GM12878 (cell line): ENCODE measurements at regions not wholly inside any gene's neighbourhood (a gene's known extent, or its start where the extent isn't known, plus 50 kb on each side); places are given as distances from the start of the nearest gene placed in this dataset.
"Not testable (repeated sequence)": the region's sequence is repeated elsewhere in the genome, so short reads cannot be mapped to it uniquely, and the experiment has no call there.

Experiments used
- ATAC-seq: fragments of 200-7000 bp; cut with Tn5 transposase; 3 replicates; pipeline ENCODE4 v1.9.1; 2020; ENCODE audit warnings: mild to moderate bottlenecking, moderate library complexity
- BruUV-seq: library from RNA; stranded (reverse); fragments of 400-500 nt; replicated peaks from 2 replicates; lab custom pipeline; 2021; lab: Mats Ljungman, UMichigan
- CTCF ChIA-PET: fragments of 300-600 bp; sonication (Branson Sonifier 250); formaldehyde crosslinking; extraction: SDS; loops from one replicate; lab custom pipeline; 2021; ENCODE audit warnings: inconsistent platforms; lab: Yijun Ruan, JAX
- POLR2A ChIA-PET: fragments of 350-600 bp; formaldehyde crosslinking; extraction: SDS; loops from one replicate; lab custom pipeline; 2021; ENCODE audit warnings: inconsistent platforms; lab: Charles Lee
- RAD21 ChIA-PET: fragments of 300-600 bp; sonication (Branson Sonifier 250); formaldehyde crosslinking; loops from one replicate; lab custom pipeline; 2023; ENCODE audit warnings: antibody characterized with exemption; ENCODE audit not compliant: unreplicated experiment; lab: Charles Lee
- SMC1A ChIA-PET: fragments of 300-600 bp; sonication (Branson Sonifier 250); formaldehyde crosslinking; loops from one replicate; lab custom pipeline; 2023; ENCODE audit not compliant: unreplicated experiment, uncharacterized antibody; lab: Charles Lee
- DNase-seq: peaks from one replicate; pipeline ENCODE4 v3.0.0-alpha.2; 2011; ENCODE audit warnings: low read depth, low spot score
- FAIRE-seq: peaks from 3 replicates; lab custom pipeline; 2011; peaks lifted over from hg19 to GRCh38; lab: Jason Lieb, UNC
- H2AFZ ChIP-seq: 2 replicates; pipeline ENCODE4 v1.6.0; 2011; ENCODE audit warnings: low read depth, low read length, control low read depth; ENCODE audit not compliant: control insufficient read depth
- H3K27ac ChIP-seq: 2 replicates; pipeline ENCODE4 v1.5.1; 2011; ENCODE audit warnings: control low read depth; ENCODE audit not compliant: control insufficient read depth, insufficient read depth
- H3K27me3 ChIP-seq, 2 experiments: replicated peaks in 1 of 2; 2 replicates each; pipeline versions ENCODE4 v1.6.0 to v1.6.1; 2011; ENCODE audit warnings: low read length in 1 of 2; ENCODE audit not compliant: control insufficient read depth in 2 of 2, insufficient read depth in 2 of 2
- H3K36me3 ChIP-seq, 2 experiments: 2 replicates each; pipeline ENCODE4 v1.5.1; 2011; ENCODE audit warnings: low read length in 1 of 2; ENCODE audit not compliant: control insufficient read depth in 2 of 2, insufficient read depth in 2 of 2
- H3K4me1 ChIP-seq: 2 replicates; pipeline ENCODE4 v1.6.1; 2011; ENCODE audit warnings: mild to moderate bottlenecking, low read length, moderate library complexity, mixed read lengths; ENCODE audit not compliant: control insufficient read depth, insufficient read depth
- H3K4me2 ChIP-seq: 2 replicates; pipeline ENCODE4 v1.6.0; 2011; ENCODE audit warnings: control low read depth; ENCODE audit not compliant: control insufficient read depth, insufficient read depth
- H3K4me3 ChIP-seq: fragments of 200-600 bp; sonication (generic); 2 replicates; pipeline ENCODE4 v1.5.1; 2016
- H3K79me2 ChIP-seq: 2 replicates; pipeline ENCODE4 v1.6.0; 2011; ENCODE audit warnings: low read length; ENCODE audit not compliant: control insufficient read depth, insufficient read depth
- H3K9ac ChIP-seq: 2 replicates; pipeline ENCODE4 v1.8.0; 2011; ENCODE audit warnings: low read length, control low read depth, mixed read lengths; ENCODE audit not compliant: control insufficient read depth, insufficient read depth
- H3K9me3 ChIP-seq: replicated peaks from 3 replicates; pipeline ENCODE4 v1.5.1; 2011; ENCODE audit warnings: mild to moderate bottlenecking, low read length; ENCODE audit not compliant: control insufficient read depth, insufficient read depth
- H4K20me1 ChIP-seq: 2 replicates; pipeline ENCODE4 v1.6.0; 2011; ENCODE audit not compliant: control insufficient read depth, insufficient read depth
- FOXK2 ChIP-seq: fragments of 450-650 bp; IDR thresholded peaks from 2 replicates; pipeline ENCODE4 v1.6.1; 2017; ENCODE audit warnings: mild to moderate bottlenecking, moderate library complexity
- HDAC2 ChIP-seq: fragments of 200-600 bp; sonication (generic); IDR thresholded peaks from 2 replicates; pipeline ENCODE4 v1.6.1; 2017
- NFYB ChIP-seq: IDR thresholded peaks from 2 replicates; pipeline ENCODE4 v1.6.1; 2011; ENCODE audit warnings: low read depth, mild to moderate bottlenecking, low read length, improper control_type of control experiment, moderate library complexity; ENCODE audit not compliant: insufficient read depth
- RB1 ChIP-seq: fragments of 450-650 bp; formaldehyde crosslinking; IDR thresholded peaks from 2 replicates; pipeline ENCODE4 v1.6.1; 2017; ENCODE audit warnings: mild to moderate bottlenecking, borderline replicate concordance
- RBBP5 ChIP-seq: fragments of 200-600 bp; sonication (generic); conservative IDR thresholded peaks from 2 replicates; pipeline ENCODE4 v1.6.1; 2016
- SMAD1 ChIP-seq: fragments of 450-650 bp; IDR thresholded peaks from 2 replicates; pipeline ENCODE4 v1.6.1; 2018; ENCODE audit warnings: mild to moderate bottlenecking, low read depth; ENCODE audit not compliant: partially characterized antibody
- SREBF1 ChIP-seq: IDR thresholded peaks from 2 replicates; pipeline ENCODE4 v1.6.1; 2012; ENCODE audit warnings: mild to moderate bottlenecking, low read length
- WGBS: methylation state at CpG from one replicate; pipeline ENCODE4 v1.1.6; 2016; ENCODE audit warnings: low lambda C conversion rate; ENCODE audit not compliant: insufficient replicate concordance, insufficient coverage; ENCODE audit errors: missing lambda C conversion rate; 5-methylcytosine and 5-hydroxymethylcytosine counted together
- in situ Hi-C: fragments of 300-500 bp; cut with MboI; formaldehyde crosslinking; loops from 9 replicates; pipeline ENCODE4 v1.14.3; 2018; ENCODE audit warnings: mixed read lengths
- intact Hi-C: fragments of 100-400 bp; cut with micrococcal nuclease; formaldehyde crosslinking; loops from one replicate; pipeline ENCODE4 v1.14.2; 2022; ENCODE audit not compliant: unreplicated experiment
- TF ChIP-seq, protein P1 (sequence below): fragments of 450-650 bp; formaldehyde crosslinking; IDR thresholded peaks from 2 replicates; pipeline ENCODE4 v1.5.0; 2022; ENCODE audit warnings: mild to moderate bottlenecking, missing genetic modification characterization
- TF ChIP-seq, protein P2 (sequence below): IDR thresholded peaks from 2 replicates; pipeline ENCODE4 v1.6.1; 2011; ENCODE audit warnings: mild to moderate bottlenecking, low read depth, low read length, moderate library complexity; ENCODE audit not compliant: insufficient replicate concordance

DNA sequence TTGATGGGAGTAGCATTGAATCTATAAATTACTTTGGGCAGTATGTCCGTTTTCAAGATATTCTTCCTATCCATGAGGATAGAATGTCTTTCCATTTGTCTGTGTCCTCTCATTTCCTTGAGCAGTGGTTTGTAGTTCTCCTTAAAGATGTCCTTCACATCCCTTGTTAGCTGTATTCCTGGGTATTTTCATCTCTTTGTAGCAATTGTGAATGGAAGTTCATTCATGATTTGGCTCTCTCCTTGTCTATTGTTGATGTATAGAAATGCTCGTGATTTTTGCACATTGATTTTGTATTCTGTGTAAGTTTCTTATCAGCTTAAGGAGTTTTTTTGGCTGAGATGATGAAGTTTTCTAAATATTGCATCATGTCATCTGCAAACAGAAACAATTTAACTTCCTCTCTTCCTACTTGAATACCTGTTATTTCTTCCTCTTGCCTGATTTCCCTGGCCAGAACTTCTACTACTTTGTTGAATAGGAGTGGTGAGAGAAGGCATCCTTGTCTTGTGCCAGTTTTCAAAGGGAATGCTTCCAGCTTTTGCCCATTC, 741.0 kb downstream of the TMTC2 start:
- H3K4me2 ChIP-seq, H3K36me3 ChIP-seq, H3K9ac ChIP-seq, H3K27me3 ChIP-seq, POLR2A ChIA-PET, FAIRE-seq, H3K9me3 ChIP-seq, H3K4me3 ChIP-seq, H3K79me2 ChIP-seq, H3K27ac ChIP-seq, RAD21 ChIA-PET, DNase-seq, BruUV-seq, H2AFZ ChIP-seq, H4K20me1 ChIP-seq, in situ Hi-C loops, H3K4me1 ChIP-seq, intact Hi-C loops, ATAC-seq, CTCF ChIA-PET: not testable (repeated sequence)
- SMC1A ChIA-PET, result interaction anchor here (0.6 kb wide), 1 partner anchor 225 kb away, joined by 3 read pairs; no protein-coding TSS in a partner anchor
- WGBS, result 27% methylated on average over 2 of the region's 2 CpGs

DNA sequence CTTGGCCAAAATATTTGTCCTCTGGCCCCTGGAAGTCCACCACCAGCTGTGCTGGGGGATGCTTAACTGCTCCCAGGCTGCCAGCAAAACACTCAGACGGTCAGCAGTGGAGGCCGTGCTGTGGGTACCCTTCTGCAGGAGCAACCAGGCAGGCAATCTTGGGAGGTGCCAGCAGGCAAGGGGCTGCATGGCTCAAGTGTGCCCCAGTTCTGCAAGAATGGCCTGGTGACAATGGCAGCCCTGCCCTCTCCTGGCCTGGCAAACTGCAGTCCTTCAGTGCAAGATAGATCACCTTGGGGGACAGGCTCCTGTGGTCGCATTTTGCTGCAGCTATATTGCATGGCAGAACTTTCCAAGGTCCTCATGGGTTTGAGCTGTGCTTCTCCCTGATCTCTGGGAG, 728.3 kb downstream of the TMTC2 start:
- POLR2A ChIA-PET, result no interaction called here
- FAIRE-seq, result no peak
- intact Hi-C loops, result no loop called here
- no peak for TF ChIP-seq FOXK2
- TF ChIP-seq RBBP5, result no peak
- no peak for TF ChIP-seq SMAD1
- TF ChIP-seq RB1, result no peak
- no peak for TF ChIP-seq SREBF1
- TF ChIP-seq NFYB, result no peak
- TF ChIP-seq, protein P1, sequence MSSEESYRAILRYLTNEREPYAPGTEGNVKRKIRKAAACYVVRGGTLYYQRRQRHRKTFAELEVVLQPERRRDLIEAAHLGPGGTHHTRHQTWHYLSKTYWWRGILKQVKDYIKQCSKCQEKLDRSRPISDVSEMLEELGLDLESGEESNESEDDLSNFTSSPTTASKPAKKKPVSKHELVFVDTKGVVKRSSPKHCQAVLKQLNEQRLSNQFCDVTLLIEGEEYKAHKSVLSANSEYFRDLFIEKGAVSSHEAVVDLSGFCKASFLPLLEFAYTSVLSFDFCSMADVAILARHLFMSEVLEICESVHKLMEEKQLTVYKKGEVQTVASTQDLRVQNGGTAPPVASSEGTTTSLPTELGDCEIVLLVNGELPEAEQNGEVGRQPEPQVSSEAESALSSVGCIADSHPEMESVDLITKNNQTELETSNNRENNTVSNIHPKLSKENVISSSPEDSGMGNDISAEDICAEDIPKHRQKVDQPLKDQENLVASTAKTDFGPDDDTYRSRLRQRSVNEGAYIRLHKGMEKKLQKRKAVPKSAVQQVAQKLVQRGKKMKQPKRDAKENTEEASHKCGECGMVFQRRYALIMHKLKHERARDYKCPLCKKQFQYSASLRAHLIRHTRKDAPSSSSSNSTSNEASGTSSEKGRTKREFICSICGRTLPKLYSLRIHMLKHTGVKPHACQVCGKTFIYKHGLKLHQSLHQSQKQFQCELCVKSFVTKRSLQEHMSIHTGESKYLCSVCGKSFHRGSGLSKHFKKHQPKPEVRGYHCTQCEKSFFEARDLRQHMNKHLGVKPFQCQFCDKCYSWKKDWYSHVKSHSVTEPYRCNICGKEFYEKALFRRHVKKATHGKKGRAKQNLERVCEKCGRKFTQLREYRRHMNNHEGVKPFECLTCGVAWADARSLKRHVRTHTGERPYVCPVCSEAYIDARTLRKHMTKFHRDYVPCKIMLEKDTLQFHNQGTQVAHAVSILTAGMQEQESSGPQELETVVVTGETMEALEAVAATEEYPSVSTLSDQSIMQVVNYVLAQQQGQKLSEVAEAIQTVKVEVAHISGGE, result no peak
- TF ChIP-seq HDAC2, result no peak
- TF ChIP-seq, protein P2, sequence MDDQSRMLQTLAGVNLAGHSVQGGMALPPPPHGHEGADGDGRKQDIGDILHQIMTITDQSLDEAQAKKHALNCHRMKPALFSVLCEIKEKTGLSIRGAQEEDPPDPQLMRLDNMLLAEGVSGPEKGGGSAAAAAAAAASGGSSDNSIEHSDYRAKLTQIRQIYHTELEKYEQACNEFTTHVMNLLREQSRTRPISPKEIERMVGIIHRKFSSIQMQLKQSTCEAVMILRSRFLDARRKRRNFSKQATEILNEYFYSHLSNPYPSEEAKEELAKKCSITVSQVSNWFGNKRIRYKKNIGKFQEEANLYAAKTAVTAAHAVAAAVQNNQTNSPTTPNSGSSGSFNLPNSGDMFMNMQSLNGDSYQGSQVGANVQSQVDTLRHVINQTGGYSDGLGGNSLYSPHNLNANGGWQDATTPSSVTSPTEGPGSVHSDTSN, result no peak

More for the DNA sequence above, 728.3 kb downstream of the TMTC2 start:
- BruUV-seq, result no TSS peak
- in situ Hi-C loops, result no loop called here
- H3K36me3 ChIP-seq, result no peaks in the 10 kb centered on the region
- ATAC-seq (no peak), DNase-seq (no peak)
- WGBS, result 2% methylated on average over 3 of the region's 3 CpGs
- H3K9me3 ChIP-seq, result no peaks in the 10 kb centered on the region
- no peaks in the 10 kb centered on the region for H3K79me2 ChIP-seq
- no peaks in the 10 kb centered on the region for H3K4me1 ChIP-seq
- no peak overlapping the region for H3K27ac ChIP-seq
- SMC1A ChIA-PET, result no interaction called here
- no peak overlapping the region for H3K4me2 ChIP-seq
- H3K27me3 ChIP-seq, result no peaks in the 10 kb centered on the region
- no peak overlapping the region for H3K9ac ChIP-seq
- RAD21 ChIA-PET, result no interaction called here
- CTCF ChIA-PET, result interaction anchor here (0.5 kb wide), 1 partner anchor 12 kb away, joined by 4 read pairs; no protein-coding TSS in a partner anchor
- H4K20me1 ChIP-seq, result no peaks in the 10 kb centered on the region
- no peak overlapping the region for H2AFZ ChIP-seq
- H3K4me3 ChIP-seq, result no peak overlapping the region
